T-helper 1 cell treated with Interleukin-12 subunit alpha and Interleukin-12 subunit beta and Interleukin-4 antibody, amounts not matched to agents 30 ng/mL and 1 ng/mL, for 36 hours (primary cell): ENCODE measurements at regions not wholly inside any gene's neighbourhood (a gene's known extent, or its start where the extent isn't known, plus 50 kb on each side); places are given as distances from the start of the nearest gene placed in this dataset.

Experiments used
- intact Hi-C: fragments of 100-400 bp; cut with micrococcal nuclease; formaldehyde crosslinking; loops from one replicate; pipeline ENCODE4 v1.15.1; 2024

DNA sequence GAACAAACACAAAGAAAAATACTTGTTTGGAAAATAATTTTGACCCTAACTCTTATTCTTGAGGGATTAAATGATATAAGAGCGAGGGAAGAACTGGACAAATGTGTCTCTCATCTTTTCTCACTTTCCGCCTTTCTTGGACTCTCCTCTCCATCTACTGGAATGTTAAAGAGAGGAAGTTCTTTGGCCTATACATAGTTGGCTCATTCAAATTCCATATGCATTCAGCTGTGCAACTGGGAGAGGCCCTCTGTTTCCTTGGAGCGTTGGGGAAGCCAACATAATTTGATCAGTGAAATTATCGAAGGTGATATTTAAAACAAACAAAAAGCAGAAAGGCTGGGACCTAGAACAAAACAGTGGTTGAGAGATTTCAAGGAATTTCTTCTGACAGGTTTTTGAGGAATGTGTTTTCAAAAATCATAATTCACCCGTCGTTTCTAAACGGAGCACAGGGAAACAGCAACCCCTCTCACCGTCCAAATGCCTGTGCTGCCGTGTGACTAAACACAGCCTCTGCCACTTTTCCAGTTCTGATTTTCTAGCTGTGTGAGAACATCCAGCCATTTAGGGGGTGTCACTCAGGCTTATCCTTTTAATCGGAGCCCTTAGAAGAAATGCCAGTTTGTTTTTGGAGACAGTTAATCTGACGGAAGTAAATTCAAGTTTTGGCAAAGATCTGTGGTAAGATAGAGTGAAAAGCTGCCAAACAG, 489.9 kb downstream of the SOX2 start:
- intact Hi-C loops: no loop called here

GRCh38 chr3:182212479-182213076, 500.9 kb downstream of the SOX2 start:
- intact Hi-C loops: no loop called here

GRCh38 chr3:182214416-182214815, 502.7 kb downstream of the SOX2 start:
- intact Hi-C loops: no loop called here

GRCh38 chr3:182215881-182216280, 504.2 kb downstream of the SOX2 start:
- intact Hi-C loops: no loop called here

DNA sequence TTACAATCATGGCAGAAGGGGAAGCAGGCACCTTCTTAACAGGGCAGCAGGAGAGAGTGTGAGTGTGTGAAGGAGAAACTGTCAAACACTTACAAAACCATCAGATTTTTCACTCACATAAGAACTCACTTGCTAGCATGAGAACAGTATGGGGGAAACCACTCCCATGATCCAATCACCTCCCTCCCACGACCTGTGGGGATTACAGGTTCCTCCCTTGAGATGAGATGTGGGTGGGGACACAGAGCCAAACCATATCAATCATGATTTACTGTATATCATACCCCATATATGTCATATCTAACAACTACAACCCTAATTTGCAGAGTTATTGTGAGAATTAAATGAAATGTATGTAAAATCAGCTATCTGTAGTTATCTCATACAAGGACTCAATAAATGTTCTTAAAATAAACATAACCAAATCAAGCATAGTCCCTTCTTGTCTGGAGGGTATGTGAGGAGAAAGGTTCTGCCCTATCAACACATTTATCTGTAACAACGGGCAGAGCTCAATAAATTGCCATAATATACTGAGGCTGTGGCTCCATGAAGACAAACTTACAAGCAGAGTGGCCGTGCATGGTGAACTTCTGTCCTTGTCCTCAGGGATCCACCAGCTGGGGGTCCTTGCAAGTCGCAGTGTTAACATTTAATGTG, 504.7 kb downstream of the SOX2 start:
- intact Hi-C loops: no loop called here

DNA sequence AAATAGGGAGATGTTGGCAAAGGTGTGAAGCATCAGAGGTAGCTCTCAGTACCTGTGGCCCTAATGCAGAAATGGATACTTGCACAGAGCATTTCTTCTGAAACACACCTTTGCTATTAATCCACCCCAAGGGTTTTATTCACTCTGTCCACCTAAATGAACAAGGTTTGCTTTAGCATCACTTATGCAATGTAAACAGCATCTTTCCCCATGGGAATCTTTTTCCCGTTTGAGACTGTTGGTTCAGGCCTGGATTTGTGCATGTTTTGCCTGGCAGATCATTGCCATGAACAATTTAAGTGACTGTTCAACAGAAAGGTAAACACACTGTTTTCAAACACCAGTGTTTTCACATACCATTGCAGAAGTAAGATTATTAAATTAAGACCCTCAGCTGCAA, 508.3 kb downstream of the SOX2 start:
- intact Hi-C loops: no loop called here

DNA sequence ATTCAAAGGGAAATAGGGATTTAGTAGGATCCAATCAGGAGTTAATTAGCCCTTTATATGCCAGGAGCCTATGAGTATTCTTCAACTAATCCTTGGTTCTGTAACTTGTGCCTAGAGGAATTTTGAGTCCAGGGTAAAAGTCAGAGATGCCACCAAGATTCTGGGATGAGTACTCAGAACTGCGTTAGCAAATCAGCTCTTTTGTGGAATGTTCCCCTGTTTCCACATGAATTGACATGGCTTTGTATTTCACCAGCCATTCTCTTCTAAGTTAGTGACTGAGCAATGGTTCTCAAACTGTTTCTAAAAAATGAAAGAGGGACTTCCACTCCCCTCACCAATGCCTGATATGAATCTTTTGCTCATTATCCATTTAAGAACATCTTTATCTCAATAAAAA, 508.7 kb downstream of the SOX2 start:
- intact Hi-C loops: no loop called here

DNA sequence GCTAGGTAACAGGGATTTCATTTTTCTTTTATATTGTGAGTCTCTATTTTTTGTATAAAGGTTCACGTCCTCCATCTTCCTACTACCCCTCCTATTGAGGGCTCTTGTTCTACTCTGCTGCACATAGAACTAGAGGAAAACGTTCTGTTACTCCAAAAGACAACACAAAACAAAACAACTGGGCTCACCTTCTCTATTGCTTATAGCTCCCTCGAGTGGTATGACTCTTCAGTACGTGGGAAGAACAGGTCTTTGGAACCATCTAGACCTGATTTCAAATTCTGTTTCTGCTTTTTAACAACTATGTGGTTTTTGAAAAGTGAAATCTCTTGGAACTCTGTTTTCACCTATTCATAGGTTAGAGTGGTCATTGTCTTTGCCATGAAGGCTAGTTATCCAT, 515.3 kb downstream of the SOX2 start:
- intact Hi-C loops: no loop called here

GRCh38 chr3:182233405-182233804, 521.7 kb downstream of the SOX2 start:
- intact Hi-C loops: no loop called here

- intact Hi-C loops: no loop called here
Observed at GRCh38 chr3:182233957-182234356, 522.2 kb downstream of the SOX2 start.

GRCh38 chr3:182234881-182235280, 523.2 kb downstream of the SOX2 start:
- intact Hi-C loops: no loop called here

DNA sequence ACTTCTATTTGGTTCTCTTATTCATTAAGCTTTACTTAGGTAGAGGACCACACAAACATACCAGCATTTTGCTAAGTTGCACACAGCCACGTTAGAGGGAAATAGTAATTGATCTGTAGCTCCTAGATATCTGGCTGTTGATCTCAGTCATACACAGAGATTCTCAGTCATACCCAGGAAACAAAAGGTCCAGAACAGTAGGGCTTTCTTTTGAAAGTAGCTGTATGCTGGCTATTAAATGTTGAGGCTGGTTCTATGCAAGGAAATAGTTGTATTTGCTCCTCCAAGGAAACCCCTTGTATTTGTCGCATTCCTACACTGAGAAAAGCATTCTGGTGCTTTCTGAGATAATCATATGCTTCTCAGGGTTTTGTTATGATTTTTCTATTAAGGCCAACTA, 523.8 kb downstream of the SOX2 start:
- intact Hi-C loops: no loop called here

- intact Hi-C loops: no loop called here
Observed at GRCh38 chr3:182238126-182238525, 526.4 kb downstream of the SOX2 start.

DNA sequence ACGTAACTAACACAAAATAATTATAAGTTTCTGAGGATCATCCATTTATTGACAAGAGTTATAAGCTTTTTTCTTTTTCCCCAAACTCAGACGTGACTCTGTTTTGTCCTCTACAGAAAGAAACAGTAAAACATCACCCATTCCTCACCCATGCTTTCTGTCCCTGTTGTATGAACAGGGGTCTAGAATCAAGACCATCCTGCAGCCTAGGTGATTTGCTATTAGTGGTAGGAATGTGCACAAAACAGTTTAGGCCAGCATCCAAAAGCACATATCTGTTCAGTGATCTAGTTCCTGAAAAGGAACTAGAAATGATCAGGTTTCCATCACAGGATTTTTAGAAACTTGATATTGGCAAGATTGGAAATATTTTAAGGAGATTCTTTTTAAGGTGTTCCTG, 527.6 kb downstream of the SOX2 start:
- intact Hi-C loops: no loop called here

- intact Hi-C loops: no loop called here
Observed at GRCh38 chr3:182240474-182240873, 528.7 kb downstream of the SOX2 start.

DNA sequence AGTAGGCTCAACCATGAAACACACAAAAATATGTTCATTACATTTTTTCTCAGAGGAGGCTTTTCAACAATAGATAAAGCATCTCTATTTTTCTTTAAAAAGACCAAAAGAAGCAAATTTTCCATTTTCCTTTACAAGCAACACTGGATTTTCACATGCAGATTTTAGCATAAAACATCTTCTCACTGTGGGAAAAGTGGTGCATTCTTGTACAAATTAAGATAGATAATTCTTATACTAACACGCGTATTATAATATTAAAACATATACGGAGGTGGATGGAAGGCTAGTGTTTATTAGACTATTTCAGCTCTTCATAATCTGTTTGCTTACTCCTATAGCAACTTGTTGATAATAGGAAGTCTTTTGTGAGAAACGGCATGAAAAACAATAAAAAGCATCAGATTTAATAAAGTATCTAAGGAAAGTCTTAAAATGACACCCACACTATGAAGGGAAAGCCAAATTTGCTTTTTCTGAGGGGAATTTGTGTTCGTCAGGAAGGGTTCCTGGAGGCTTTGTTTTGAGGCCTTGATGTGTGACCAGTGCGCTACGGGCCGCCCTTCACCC, 529.6 kb downstream of the SOX2 start:
- intact Hi-C loops: no loop called here

DNA sequence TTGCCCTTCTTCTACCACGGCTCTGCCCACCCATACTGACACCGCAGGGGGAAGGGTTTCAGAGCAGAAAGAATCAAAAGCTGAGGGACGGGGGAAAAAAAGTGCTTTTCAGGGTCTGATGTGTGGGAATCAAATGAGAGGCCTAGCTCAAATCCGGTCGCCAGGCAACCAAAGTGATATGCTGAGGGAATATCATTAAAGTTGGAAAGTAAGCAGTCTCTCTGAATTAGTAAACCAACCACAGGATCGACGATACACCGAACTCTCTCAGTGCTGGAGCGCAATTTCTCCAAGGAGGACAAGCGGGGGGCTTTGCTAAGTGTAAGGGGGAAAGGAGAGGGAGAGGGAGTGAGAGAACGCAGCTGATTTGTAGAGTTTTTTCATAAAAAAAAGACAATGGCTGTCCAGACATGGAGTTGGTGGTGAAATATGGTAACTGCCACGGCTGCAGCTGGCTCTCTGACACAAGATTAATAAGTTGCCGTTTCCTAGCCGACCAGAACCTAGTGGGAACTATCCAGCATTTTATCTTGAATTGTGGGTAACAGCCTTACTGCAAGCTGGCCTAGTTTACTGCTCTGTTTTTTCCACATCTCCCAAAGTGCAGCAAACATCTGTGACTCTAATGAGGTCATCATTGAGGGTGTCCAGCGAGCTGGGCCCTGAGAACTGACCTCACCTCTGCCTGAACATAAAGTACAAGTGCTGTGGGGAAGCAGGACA, 530.2 kb downstream of the SOX2 start:
- intact Hi-C loops: no loop called here

GRCh38 chr3:182242489-182242942, 530.8 kb downstream of the SOX2 start:
- intact Hi-C loops: no loop called here

DNA sequence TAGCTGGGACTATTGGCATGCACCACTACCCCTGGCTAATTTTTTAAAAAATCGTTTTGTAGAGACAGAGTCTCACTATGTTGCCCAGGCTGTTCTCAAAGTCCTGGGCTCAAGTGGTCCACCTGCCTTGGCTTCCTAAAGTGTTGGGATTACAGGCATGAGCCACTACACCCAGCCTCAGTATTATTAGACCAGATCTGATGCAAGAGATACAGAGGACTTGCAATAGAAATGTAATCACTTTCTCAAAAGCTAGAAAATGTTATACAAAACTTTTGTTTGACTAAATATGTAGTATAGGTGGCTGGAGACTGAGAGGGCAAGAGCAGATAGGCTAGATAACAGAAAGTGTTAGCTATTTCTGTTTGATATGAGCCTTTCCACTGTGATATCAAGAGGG, 531.9 kb downstream of the SOX2 start:
- intact Hi-C loops: no loop called here

- intact Hi-C loops: no loop called here
Observed at GRCh38 chr3:182244222-182244971, 532.7 kb downstream of the SOX2 start.

GRCh38 chr3:182245059-182245458, 533.3 kb downstream of the SOX2 start:
- intact Hi-C loops: no loop called here
